Stimulated activated CD8-positive, alpha-beta memory T cell treated with anti-CD3 and anti-CD28 coated beads, Interleukin-12 subunit alpha, Interleukin-12 subunit beta, amount 100 ng/mL, for 4 hours (primary cell): ENCODE measurements at regions not wholly inside any gene's neighbourhood (a gene's known extent, or its start where the extent isn't known, plus 50 kb on each side); places are given as distances from the start of the nearest gene placed in this dataset.

Source experiments
- DNase-seq: peaks from one replicate; pipeline ENCODE4 v3.0.0-alpha.2; 2020; ENCODE audit warnings: low read depth

GRCh38 chr13:40505196-40505595 is 161.2 kb downstream of the FOXO1 start:
- no peak for DNase-seq
